ENCODE measurements at regions not wholly inside any gene's neighbourhood (a gene's known extent, or its start where the extent isn't known, plus 50 kb on each side); places are given as distances from the start of the nearest gene placed in this dataset.
A peak's percentile ranks its signal among the peaks of the same experiment; 100 is the strongest.

- H3K4me1 ChIP-seq (ENCODE audit: control insufficient read depth in 1 of 2, insufficient read depth in 2 of 2, low read length in 2 of 2), result peaks cover 0 to 3% of the 10 kb centered on the region in 2 donors
- H3K27me3 ChIP-seq (ENCODE audit: low read depth, low read length), result no peaks in the 10 kb centered on the region
- H3K27ac ChIP-seq (ENCODE audit: low read length), result no peak overlapping the region
- no peaks in the 10 kb centered on the region for H3K36me3 ChIP-seq (ENCODE audit: control insufficient read depth in 1 of 2, insufficient read depth in 2 of 2, low read length in 2 of 2)
- no peak overlapping the region for H3K4me3 ChIP-seq (ENCODE audit: low read depth in 1 of 2, low read length in 2 of 2)
- peaks cover 4 to 8% of the 10 kb centered on the region in 2 donors for H3K9me3 ChIP-seq (ENCODE audit: control insufficient read depth in 1 of 2, low read length in 2 of 2)
These were observed 105.7 kb downstream of the KCTD15 start for GRCh38 chr19:33902395-33902794.

- Histone ChIP-seq H3K27ac (ENCODE audit: low read length) (no peak overlapping the region), H3K4me3 (ENCODE audit: low read depth in 1 of 2, low read length in 2 of 2) (no peak overlapping the region), H3K9me3 (ENCODE audit: control insufficient read depth in 1 of 2, low read length in 2 of 2) (peaks cover 2 to 3% of the 10 kb centered on the region in 2 donors), H3K36me3 (ENCODE audit: control insufficient read depth in 1 of 2, insufficient read depth in 2 of 2, low read length in 2 of 2) (no peaks in the 10 kb centered on the region), H3K4me1 (ENCODE audit: control insufficient read depth in 1 of 2, insufficient read depth in 2 of 2, low read length in 2 of 2) (peaks cover 0 to 3% of the 10 kb centered on the region in 2 donors), H3K27me3 (ENCODE audit: low read depth, low read length) (no peaks in the 10 kb centered on the region)
These were observed 106.3 kb downstream of the KCTD15 start for GRCh38 chr19:33902802-33903488.

DNA sequence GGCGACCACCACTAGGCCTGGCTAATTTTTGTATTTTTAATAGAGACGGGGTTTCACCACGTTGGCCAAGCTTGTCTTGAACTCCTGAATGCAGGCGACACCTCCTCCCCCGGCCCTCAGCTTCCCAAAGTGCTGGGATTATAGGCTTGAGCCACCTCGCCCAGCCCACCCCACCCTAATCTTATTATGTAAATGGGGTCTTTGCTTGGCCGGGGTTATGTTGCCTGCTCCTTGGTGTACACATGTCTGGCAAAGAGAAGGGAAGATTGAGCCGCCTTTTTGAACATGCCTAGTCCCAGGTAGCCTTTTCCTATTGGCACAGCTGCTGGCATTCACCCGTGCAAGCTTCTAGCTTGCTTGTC, 106.8 kb downstream of the KCTD15 start:
- Histone ChIP-seq H3K4me3 (ENCODE audit: low read depth in 1 of 2, low read length in 2 of 2) (no peak overlapping the region), H3K27me3 (ENCODE audit: low read depth, low read length) (no peaks in the 10 kb centered on the region), H3K9me3 (ENCODE audit: control insufficient read depth in 1 of 2, low read length in 2 of 2) (no peaks in the 10 kb centered on the region), H3K36me3 (ENCODE audit: control insufficient read depth in 1 of 2, insufficient read depth in 2 of 2, low read length in 2 of 2) (no peaks in the 10 kb centered on the region), H3K27ac (ENCODE audit: low read length) (no peak overlapping the region), H3K4me1 (ENCODE audit: control insufficient read depth in 1 of 2, insufficient read depth in 2 of 2, low read length in 2 of 2) (peaks cover 0 to 3% of the 10 kb centered on the region in 2 donors)

GRCh38 chr19:33904681-33905080, 108.0 kb downstream of the KCTD15 start:
- Histone ChIP-seq H3K27ac (ENCODE audit: low read length) (no peak overlapping the region), H3K4me1 (ENCODE audit: control insufficient read depth in 1 of 2, insufficient read depth in 2 of 2, low read length in 2 of 2) (peaks cover 0 to 3% of the 10 kb centered on the region in 2 donors), H3K36me3 (ENCODE audit: control insufficient read depth in 1 of 2, insufficient read depth in 2 of 2, low read length in 2 of 2) (no peaks in the 10 kb centered on the region), H3K9me3 (ENCODE audit: control insufficient read depth in 1 of 2, low read length in 2 of 2) (no peaks in the 10 kb centered on the region), H3K4me3 (ENCODE audit: low read depth in 1 of 2, low read length in 2 of 2) (no peak overlapping the region), H3K27me3 (ENCODE audit: low read depth, low read length) (no peaks in the 10 kb centered on the region)

- Histone ChIP-seq H3K27ac (ENCODE audit: low read length) (no peak overlapping the region), H3K27me3 (ENCODE audit: low read depth, low read length) (no peaks in the 10 kb centered on the region), H3K9me3 (ENCODE audit: control insufficient read depth in 1 of 2, low read length in 2 of 2) (no peaks in the 10 kb centered on the region), H3K36me3 (ENCODE audit: control insufficient read depth in 1 of 2, insufficient read depth in 2 of 2, low read length in 2 of 2) (no peaks in the 10 kb centered on the region), H3K4me1 (ENCODE audit: control insufficient read depth in 1 of 2, insufficient read depth in 2 of 2, low read length in 2 of 2) (peaks cover 0 to 3% of the 10 kb centered on the region in 2 donors), H3K4me3 (ENCODE audit: low read depth in 1 of 2, low read length in 2 of 2) (peak overlapping the region; percentile 42 to 56)
These were observed 108.8 kb downstream of the KCTD15 start for GRCh38 chr19:33905473-33905936.

DNA sequence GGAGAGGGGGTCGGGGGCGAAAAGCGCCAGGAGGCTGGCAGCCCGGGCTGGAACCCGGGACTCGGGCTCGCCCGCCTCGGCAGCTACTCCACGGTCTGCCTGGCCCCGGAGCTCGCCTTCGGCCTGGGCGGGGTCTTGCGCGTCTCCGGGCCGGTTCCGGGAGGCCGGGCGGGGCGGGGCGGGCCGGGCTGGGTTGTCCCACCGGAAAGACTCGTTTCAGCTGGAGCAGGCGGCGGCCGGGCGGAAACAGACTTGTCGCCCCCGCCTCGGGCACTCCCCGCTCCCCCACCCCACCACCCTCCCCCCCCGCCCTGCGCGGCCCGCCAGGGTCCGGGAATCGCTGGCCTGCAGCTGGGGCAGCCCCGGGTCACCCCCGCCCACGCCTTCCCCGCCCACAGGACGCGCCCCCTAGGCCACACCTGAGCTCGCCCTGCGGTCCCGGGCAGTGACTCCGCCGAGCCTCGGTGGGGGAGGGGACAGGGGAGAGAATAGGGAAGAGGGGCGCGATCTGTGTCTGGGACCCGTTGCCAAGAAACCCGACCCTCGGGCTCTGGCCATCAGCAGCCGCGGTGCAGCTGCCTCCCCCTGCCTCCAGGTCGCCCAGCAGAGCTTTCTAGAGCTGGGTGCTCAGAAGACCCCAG, 109.4 kb downstream of the KCTD15 start:
- Histone ChIP-seq H3K27me3 (ENCODE audit: low read depth, low read length) (no peaks in the 10 kb centered on the region), H3K36me3 (ENCODE audit: control insufficient read depth in 1 of 2, insufficient read depth in 2 of 2, low read length in 2 of 2) (no peaks in the 10 kb centered on the region), H3K9me3 (ENCODE audit: control insufficient read depth in 1 of 2, low read length in 2 of 2) (no peaks in the 10 kb centered on the region), H3K4me1 (ENCODE audit: control insufficient read depth in 1 of 2, insufficient read depth in 2 of 2, low read length in 2 of 2) (peaks cover 0 to 3% of the 10 kb centered on the region in 2 donors), H3K4me3 (ENCODE audit: low read depth in 1 of 2, low read length in 2 of 2) (peak overlapping the region; percentile 42 to 56), H3K27ac (ENCODE audit: low read length) (no peak overlapping the region)

- Histone ChIP-seq H3K36me3 (ENCODE audit: control insufficient read depth in 1 of 2, insufficient read depth in 2 of 2, low read length in 2 of 2) (no peaks in the 10 kb centered on the region), H3K27me3 (ENCODE audit: low read depth, low read length) (no peaks in the 10 kb centered on the region), H3K4me3 (ENCODE audit: low read depth in 1 of 2, low read length in 2 of 2) (peak overlapping the region in 1 of 2 donors; percentile 49), H3K4me1 (ENCODE audit: control insufficient read depth in 1 of 2, insufficient read depth in 2 of 2, low read length in 2 of 2) (peaks cover 0 to 3% of the 10 kb centered on the region in 2 donors), H3K27ac (ENCODE audit: low read length) (no peak overlapping the region), H3K9me3 (ENCODE audit: control insufficient read depth in 1 of 2, low read length in 2 of 2) (no peaks in the 10 kb centered on the region)
These were observed 110.1 kb downstream of the KCTD15 start for GRCh38 chr19:33906578-33907335.

DNA sequence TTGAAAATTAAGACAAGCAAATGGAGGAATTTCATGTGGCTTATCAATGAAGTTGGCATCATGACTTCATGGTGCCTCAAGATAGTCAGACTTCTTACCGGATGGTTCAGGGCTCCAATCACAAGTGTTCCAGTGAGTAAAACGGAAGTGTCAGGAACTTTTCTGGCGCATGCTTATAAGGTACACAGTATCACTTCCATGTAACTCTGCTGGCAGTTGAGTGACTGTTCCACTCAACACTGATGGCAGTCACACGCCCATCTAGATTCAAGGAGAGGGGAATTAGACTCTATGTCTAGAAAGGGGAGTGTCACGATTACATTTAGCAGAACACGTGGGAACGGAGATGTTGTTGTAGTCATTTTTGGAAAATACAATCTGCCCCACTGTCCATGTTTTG, 114.3 kb downstream of the KCTD15 start:
- Histone ChIP-seq H3K36me3 (ENCODE audit: control insufficient read depth in 1 of 2, insufficient read depth in 2 of 2, low read length in 2 of 2) (no peaks in the 10 kb centered on the region), H3K27ac (ENCODE audit: low read length) (no peak overlapping the region), H3K9me3 (ENCODE audit: control insufficient read depth in 1 of 2, low read length in 2 of 2) (no peaks in the 10 kb centered on the region), H3K27me3 (ENCODE audit: low read depth, low read length) (no peaks in the 10 kb centered on the region), H3K4me3 (ENCODE audit: low read depth in 1 of 2, low read length in 2 of 2) (no peak overlapping the region), H3K4me1 (ENCODE audit: control insufficient read depth in 1 of 2, insufficient read depth in 2 of 2, low read length in 2 of 2) (no peaks in the 10 kb centered on the region)

- H3K36me3 ChIP-seq (ENCODE audit: control insufficient read depth in 1 of 2, insufficient read depth in 2 of 2, low read length in 2 of 2), result no peaks in the 10 kb centered on the region
- H3K4me1 ChIP-seq (ENCODE audit: control insufficient read depth in 1 of 2, insufficient read depth in 2 of 2, low read length in 2 of 2), result no peaks in the 10 kb centered on the region
- no peak overlapping the region for H3K4me3 ChIP-seq (ENCODE audit: low read depth in 1 of 2, low read length in 2 of 2)
- H3K27ac ChIP-seq (ENCODE audit: low read length), result no peak overlapping the region
- no peaks in the 10 kb centered on the region for H3K9me3 ChIP-seq (ENCODE audit: control insufficient read depth in 1 of 2, low read length in 2 of 2)
- no peaks in the 10 kb centered on the region for H3K27me3 ChIP-seq (ENCODE audit: low read depth, low read length)
These were observed 117.9 kb downstream of the KCTD15 start for GRCh38 chr19:33914599-33914998.

GRCh38 chr19:33916792-33917191, 120.1 kb downstream of the KCTD15 start:
- H3K4me1 ChIP-seq (ENCODE audit: control insufficient read depth in 1 of 2, insufficient read depth in 2 of 2, low read length in 2 of 2), result no peaks in the 10 kb centered on the region
- H3K36me3 ChIP-seq (ENCODE audit: control insufficient read depth in 1 of 2, insufficient read depth in 2 of 2, low read length in 2 of 2), result no peaks in the 10 kb centered on the region
- H3K27me3 ChIP-seq (ENCODE audit: low read depth, low read length), result no peaks in the 10 kb centered on the region
- no peak overlapping the region for H3K4me3 ChIP-seq (ENCODE audit: low read depth in 1 of 2, low read length in 2 of 2)
- H3K9me3 ChIP-seq (ENCODE audit: control insufficient read depth in 1 of 2, low read length in 2 of 2), result no peaks in the 10 kb centered on the region
- no peak overlapping the region for H3K27ac ChIP-seq (ENCODE audit: low read length)

DNA sequence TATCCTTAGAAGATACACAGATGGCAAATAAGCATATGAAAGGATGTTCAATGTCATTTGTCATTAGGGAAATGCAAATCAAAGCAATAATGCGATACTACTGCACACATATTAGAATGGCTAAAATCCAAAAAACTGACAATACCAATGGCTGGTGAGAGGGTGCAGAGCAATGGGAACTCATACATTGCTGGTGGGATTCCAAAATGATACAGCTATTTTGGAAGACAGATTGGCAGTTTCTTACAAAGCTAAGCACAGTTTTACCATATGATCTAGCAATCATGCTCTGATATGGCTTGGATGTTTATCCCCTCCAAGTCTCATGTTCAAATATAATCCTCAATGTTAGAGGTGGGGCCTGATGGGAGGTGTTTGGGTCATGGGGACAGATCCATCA, 122.6 kb downstream of the KCTD15 start:
- H3K27me3 ChIP-seq (ENCODE audit: low read depth, low read length), result no peaks in the 10 kb centered on the region
- H3K36me3 ChIP-seq (ENCODE audit: control insufficient read depth in 1 of 2, insufficient read depth in 2 of 2, low read length in 2 of 2), result no peaks in the 10 kb centered on the region
- H3K4me1 ChIP-seq (ENCODE audit: control insufficient read depth in 1 of 2, insufficient read depth in 2 of 2, low read length in 2 of 2), result no peaks in the 10 kb centered on the region
- no peaks in the 10 kb centered on the region for H3K9me3 ChIP-seq (ENCODE audit: control insufficient read depth in 1 of 2, low read length in 2 of 2)
- no peak overlapping the region for H3K27ac ChIP-seq (ENCODE audit: low read length)
- no peak overlapping the region for H3K4me3 ChIP-seq (ENCODE audit: low read depth in 1 of 2, low read length in 2 of 2)
